Kidney glomerular epithelial cell (primary cell): ENCODE measurements at regions not wholly inside any gene's neighbourhood (a gene's known extent, or its start where the extent isn't known, plus 50 kb on each side); places are given as distances from the start of the nearest gene placed in this dataset.
"Not testable (repeated sequence)": the region's sequence is repeated elsewhere in the genome, so short reads cannot be mapped to it uniquely, and the experiment has no call there.

Experiments used
- DNase-seq: peaks from one replicate; lab custom pipeline; 2025; lab: John Stamatoyannopoulos, UW

DNA sequence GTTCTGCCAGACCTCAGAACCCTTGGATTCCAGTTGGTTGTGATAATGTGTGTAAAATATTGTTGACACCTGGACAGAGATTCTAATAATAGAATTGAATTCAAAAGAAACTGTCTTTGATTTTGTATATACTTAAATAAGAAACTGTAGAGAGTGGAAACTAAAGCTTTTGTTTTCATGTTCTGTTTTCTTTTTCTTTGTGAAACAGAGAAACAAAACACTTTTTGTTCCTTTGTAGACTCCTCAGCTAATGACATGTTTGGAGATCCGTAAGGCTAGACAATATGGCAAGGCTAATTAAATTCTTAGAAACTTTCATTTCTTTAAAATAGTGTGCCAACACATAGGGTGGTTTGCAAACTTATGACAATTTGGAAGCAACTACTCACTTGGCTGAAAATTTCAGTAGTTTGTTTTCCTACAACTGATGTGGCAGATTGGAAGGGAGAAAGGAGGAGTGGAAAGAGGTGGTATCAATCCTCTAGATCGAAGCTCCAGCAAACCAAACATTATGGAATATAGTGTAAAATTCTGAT, 90.9 kb upstream of the FAT1 start:
- no peak for DNase-seq

DNA sequence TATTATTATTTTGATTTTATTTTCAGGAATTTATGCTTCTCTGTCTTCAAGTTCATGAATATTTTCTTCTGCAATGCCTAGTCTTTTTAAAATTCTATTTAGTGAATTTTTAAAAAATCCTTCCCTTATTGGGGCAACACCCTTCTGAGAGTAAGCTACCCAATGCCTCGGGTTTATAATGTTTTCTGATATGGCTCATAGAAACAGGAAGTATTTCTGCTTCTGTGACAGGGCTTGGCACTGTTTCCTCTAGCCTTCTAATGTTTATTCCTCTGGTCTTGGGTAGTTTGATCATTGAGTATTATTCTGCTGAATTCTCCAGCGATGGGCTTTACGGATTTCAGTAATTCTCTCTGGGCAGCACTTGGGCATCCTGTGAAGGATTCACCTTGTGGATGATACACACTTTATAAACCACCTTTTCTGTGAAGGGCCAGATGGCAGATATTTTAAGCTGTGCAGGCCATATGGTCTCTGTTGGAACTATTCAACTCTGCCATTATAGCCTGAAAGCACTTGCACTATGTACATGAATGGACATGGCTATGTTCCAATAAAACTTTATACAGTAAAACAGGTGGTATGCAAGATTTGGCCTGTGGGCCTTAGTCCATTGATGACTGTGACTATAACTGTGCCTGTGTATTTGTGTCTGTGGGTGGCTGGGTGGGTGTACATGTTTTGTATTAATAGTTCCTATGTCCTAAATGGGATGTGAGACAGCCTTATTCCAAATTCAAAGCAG, 95.9 kb upstream of the FAT1 start:
- DNase-seq = no peak

DNA sequence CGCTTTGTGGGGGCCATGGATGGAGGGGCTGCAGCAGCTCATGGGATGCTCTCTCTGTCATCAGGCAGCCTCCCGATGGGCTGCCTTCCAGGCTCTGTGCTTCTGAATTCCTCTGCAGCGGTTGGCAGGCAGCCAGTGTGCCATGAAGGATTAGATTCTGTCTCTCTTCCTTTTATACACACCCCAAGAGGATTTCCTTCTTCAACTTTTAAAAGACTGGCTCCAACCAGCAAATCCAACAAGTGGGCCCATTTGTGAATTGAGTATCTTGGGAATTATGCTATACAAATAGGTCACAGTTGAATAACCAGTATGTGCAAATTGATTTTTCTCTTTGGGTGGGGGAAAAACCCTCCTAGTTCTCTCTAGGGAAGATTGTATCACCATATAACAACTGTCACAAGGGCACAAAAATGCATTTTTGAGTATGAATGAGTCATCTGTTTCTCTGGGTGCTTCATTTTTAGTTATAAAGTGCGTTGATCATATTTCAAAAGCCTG, 96.8 kb upstream of the FAT1 start:
- DNase-seq = peak; percentile 26

- DNase-seq = no peak
Measured at GRCh38 chr4:186823989-186824388, 100.3 kb upstream of the FAT1 start.

DNA sequence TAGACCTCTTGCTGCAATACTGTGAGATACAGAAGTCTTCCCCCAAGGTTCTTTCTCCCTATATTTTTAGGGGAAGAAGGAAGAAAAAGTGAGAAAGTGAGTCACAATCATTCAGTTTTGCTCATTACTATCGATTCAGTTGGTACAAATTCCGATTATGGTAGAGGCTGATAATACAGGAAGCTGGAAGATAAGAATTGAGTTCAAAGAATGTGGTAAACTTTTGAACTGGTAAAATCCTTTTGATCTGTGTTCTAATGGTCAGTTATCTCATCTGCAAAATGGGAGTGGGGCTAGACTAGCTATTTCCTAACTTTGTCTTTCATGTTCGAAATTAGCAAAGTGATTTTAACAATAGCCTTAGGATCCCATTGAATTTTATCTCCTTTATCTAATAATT, 101.4 kb upstream of the FAT1 start:
- DNase-seq = no peak

DNA sequence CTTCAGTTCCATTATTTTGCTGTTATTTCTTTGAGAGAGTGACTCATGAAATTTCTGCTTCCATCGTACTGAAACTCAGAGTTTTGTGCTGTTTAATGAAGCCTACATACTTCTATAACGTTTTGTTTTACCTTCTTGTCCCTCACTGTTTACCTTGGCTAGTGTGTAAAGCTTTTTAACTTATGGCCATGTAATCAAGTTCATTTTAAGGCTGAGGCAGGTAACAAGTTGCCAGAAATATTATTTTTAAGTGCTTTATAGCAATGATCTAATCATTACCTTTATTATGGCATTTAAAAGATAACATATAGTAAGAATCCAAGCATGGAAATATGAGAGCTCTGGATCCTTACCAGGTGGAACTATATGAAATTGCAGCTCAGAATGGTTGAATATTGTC, 102.3 kb upstream of the FAT1 start:
- no peak for DNase-seq

DNA sequence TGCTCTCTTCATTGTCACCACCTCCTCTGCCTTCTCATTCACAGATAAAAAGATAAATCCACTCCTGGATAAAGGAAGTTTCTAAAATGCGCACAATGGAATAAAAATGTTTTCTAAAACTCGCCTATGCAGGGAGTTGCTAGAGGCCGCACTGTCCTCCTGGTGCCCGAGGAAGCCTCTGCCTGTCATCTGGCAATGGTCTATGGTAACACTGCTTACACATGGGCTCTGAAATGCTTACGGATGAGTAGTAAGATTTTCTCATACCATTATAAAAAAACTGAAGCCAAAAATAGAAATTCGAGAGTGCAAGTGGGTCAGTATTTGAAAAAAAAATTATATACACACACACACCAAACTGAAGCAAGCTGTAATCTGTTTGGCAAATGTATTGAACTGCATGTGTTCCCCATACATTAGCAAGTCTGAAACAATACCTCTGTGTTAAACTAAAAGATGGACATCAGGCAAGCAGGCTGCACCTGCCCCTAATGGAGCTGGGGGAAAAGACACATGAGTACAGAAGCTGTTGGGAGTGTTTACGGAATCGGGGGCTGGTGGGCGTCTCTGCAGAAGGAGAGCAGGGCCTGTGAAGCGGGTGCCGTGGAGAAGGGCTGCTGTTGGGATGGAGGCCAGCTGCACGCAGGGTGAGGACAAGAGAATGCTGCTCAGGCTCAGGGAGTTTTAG, 103.3 kb upstream of the FAT1 start:
- DNase-seq = no peak

DNA sequence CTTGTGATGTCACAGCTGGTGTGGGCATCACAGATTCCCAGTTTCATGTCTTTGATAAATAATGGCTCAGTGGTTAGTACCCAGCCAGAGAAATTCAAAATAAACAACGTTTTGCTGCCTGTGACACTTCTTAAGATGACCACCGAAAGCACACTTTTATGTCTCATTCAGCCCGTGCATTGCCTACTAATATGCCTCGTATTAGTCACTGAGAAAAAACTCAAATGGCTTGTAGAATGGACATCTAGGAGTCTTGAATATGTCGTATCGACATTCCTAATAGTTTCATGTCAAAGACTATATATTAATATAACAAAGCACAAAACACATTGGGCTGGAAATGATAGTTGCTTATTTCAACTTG, 103.9 kb upstream of the FAT1 start:
- no peak for DNase-seq

DNA sequence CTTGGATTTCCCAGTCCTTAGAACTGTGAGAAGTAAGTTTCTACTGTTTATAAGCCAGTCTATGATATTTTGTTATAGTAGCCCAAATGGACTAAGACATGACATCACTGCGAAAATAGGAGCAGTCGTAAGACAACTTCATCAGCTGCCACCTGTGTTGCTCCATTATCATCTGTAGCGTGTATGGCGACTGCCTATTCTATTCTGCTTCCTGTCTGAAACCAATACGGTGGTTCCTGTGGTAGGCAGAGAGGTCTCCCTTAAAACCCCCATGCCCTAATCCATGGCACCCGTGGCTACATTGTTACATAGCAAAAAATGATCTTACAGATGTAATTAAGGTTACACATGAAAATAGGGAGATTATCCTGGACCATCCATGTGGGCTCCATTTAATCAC, 105.4 kb upstream of the FAT1 start:
- no peak for DNase-seq

- peak; percentile 70 for DNase-seq
Measured at GRCh38 chr4:186829740-186830449, 106.2 kb upstream of the FAT1 start.

GRCh38 chr4:186831574-186831973, 107.9 kb upstream of the FAT1 start:
- DNase-seq = no peak

DNA sequence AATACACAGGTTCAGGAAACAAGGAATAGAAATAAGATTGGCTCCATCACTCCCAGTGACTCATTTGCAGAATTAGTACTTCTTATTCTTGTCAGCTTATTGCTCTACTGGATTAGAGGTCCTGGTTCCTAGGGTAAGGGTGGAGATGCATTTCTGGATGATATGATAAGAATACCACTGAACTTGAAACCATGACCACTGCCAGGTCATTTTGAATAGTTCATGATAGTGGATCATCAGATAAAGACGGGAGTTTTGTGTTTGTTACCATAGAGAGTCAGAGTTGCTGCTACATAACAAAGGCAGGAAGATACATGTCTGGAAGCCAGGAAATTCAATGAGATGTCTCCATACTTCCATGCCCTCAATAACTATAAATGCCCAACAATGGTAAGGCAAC, 109.2 kb upstream of the FAT1 start:
- no peak for DNase-seq

DNA sequence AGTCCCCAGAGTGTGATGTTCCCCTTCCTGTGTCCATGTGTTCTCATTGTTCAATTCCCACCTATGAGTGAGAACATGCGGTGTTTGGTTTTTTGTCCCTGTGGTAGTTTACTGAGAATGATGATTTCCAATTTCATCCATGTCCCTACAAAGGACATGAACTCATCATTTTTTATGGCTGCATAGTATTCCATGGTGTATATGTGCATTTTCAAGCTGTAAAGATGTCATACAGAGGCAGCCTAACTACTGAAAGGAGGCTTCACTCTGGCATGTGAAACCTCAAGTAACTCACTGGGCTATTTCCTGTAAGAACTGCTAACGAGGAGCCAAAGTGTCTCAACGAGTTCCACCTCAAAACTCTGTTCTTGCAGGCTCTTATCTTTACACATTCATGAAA, 113.8 kb upstream of the FAT1 start:
- DNase-seq = not testable (repeated sequence)

- no peak for DNase-seq
Measured at GRCh38 chr4:186838295-186838694, 114.6 kb upstream of the FAT1 start.

DNA sequence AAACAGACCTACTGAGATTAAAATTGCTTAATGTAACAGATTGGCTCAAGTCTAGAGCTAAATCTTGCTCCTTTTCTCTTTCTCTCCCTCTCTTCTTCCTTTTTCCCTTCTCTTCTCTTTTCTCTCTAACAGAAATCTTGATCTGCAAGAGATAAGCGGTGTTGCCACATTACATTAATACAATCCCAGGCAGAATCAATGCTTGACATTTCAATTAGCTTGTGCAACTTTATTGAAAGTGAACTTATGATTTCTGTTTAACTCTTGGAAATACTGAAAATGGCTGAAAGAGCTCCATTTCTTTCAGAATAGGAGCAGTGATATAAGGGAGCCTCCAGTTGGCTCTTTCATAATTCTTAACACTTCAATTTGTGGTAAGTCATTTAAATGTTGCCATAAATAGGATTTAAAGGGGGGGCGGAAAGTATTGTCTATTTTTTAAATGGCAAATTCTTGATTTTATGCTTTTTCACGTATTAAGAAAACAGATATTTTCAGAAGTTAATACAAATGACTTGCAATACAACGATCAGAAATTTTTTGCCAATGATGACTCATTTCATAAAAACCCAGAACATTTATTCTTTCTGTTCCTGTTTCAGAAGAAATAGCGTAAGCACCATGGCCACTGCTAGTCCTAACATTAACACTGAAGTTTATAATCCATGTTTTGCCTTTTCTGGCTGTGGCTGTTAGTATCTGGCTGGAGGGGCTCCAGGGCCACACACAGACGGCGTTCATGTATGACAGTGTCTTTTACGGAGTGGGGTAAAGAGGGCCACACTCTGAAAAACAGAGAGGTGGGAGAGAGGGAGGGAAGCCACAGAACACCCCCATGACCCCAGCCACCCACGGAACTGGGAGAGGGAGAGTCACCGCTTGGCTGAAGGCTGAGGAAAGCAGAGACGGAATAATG, 115.7 kb upstream of the FAT1 start:
- DNase-seq = peak; percentile 67

- DNase-seq = no peak
Measured at GRCh38 chr4:186840222-186840701, 116.6 kb upstream of the FAT1 start.

DNA sequence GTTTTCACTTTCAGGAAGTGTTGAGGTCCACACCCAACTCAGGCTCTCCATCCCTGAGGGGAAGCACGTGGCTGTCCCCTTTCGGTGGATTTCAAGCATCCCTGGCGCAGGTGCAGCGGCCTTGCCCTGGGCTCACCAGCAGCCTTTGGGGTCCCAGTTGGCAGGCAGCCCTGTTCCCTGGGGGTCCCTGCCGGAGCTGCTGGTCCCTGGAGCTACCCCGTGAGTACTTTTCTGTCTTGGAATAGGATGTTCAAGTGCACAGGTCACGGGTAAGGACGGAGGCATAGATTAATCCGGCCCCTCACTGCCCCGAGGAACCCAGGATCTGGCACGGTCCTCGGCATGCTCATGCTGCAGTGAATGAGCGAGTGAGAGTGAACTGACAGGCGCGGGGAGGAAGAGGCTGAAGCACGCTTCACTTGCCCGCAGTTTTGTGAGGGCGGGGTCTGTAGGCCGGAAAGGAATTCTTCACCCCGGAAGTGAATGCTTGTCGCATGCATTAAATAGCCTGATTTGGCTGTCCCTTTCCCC, 117.2 kb upstream of the FAT1 start:
- DNase-seq = no peak

DNA sequence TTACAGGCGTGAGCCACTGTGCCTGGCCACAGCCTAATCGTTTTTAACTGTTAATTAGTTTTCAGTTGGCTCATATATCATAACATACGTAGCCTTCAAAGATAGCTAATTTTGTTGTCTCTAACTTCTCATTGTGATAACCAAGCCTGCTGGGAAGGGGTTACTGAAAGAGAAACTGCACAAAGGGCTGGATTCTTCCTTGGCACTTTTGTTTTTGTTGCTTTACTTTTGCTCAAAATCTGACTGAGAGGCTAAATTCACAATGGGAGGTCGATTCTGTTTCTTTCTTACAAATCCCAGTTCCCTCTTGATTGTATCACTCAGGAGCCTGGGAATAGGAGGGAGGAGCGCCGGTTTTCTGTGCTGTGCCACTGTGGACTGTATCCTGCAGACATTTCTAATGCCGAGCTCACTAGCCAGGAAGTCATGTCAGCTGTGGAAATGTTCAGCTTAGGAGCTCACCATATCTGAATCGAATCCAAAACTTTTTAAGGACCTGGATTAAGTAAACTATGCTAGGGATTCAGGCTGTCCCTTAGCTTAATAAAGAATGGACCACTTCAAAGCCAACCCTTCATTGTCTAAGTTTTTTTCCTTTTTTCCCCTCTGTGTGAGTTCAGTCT, 120.5 kb upstream of the FAT1 start:
- DNase-seq = peak; percentile 23

- DNase-seq = peak; percentile 96
Measured at GRCh38 chr4:186845137-186845842, 121.6 kb upstream of the FAT1 start.

DNA sequence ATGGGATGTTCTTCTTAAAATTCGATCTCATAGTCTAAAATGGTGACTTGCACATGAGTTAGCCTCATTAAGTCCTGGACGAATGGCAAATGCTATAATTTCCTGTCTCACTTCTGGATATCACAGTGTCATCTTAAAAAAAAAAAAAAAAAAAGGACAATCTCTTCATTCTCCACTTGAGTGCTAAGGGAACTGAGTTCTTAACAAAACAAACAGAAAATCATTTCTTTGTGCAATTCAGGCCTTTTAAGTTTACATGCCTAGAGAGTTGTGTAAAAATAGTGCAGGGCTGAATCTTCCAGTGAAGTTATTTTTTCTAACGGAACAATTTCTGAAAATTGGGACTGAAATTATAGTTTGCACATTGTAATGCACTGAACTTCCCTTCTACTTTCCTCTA, 122.8 kb upstream of the FAT1 start:
- DNase-seq = no peak
